ENCODE measurements at regions not wholly inside any gene's neighbourhood (a gene's known extent, or its start where the extent isn't known, plus 50 kb on each side); places are given as distances from the start of the nearest gene placed in this dataset.

- POLR2A ChIA-PET = no interaction called here
Observed at GRCh38 chr21:33984021-33984481, 68.4 kb upstream of the ATP5PO start.

GRCh38 chr21:33981391-33982101 is 65.9 kb upstream of the ATP5PO start:
- Mint-ChIP-seq H3K36me3 (peaks cover 0 to 7% (median 0%) of the 10 kb centered on the region in 3 donors), H3K4me3 (no peak overlapping the region), H3K27me3 (peaks cover 0 to 2% of the 10 kb centered on the region in 2 donors), H3K27ac (peak overlapping the region in 4 of 8 donors; percentile 14 to 81 (median 54)), H3K9me3 (no peaks in the 10 kb centered on the region), H3K4me1 (peaks cover 35 to 69% (median 39%) of the 10 kb centered on the region in 3 donors)
- H3K27me3 ChIP-seq (ENCODE audit: insufficient read depth, low read length, poor library complexity, severe bottlenecking) = no peaks in the 10 kb centered on the region
- H3K4me1 ChIP-seq (ENCODE audit: insufficient read depth, low read length) = peaks cover 15% of the 10 kb centered on the region
- ChIA-PET POLR2A (interaction anchor here (1.2 to 1.8 kb wide), 2 partner anchors 32 to 45 kb away, joined by 4 to 10 read pairs; no protein-coding TSS in a partner anchor), CTCF (interaction anchor here (1.1 to 1.5 kb wide), 2 partner anchors 12 to 58 kb away, joined by 3 read pairs; no protein-coding TSS in a partner anchor)
- no peak overlapping the region for H3K27ac ChIP-seq (ENCODE audit: low read depth, low read length)
- no peaks in the 10 kb centered on the region for H3K36me3 ChIP-seq (ENCODE audit: insufficient read depth, low read length)
- no peaks in the 10 kb centered on the region for H3K9me3 ChIP-seq (ENCODE audit: low read length)
- DNase-seq = no peak
- H3K4me3 ChIP-seq (ENCODE audit: low read length) = no peak overlapping the region

More at GRCh38 chr21:33984021-33984481, 68.4 kb upstream of the ATP5PO start:
- no peaks in the 10 kb centered on the region for H3K9me3 Mint-ChIP-seq
- no peak for DNase-seq
- Histone ChIP-seq H3K27me3 (ENCODE audit: insufficient read depth, low read length, poor library complexity, severe bottlenecking) (no peaks in the 10 kb centered on the region), H3K27ac (ENCODE audit: low read depth, low read length) (no peak overlapping the region), H3K4me3 (ENCODE audit: low read length) (no peak overlapping the region), H3K36me3 (ENCODE audit: insufficient read depth, low read length) (no peaks in the 10 kb centered on the region), H3K9me3 (ENCODE audit: low read length) (no peaks in the 10 kb centered on the region), H3K4me1 (ENCODE audit: insufficient read depth, low read length) (no peaks in the 10 kb centered on the region)
- peak overlapping the region in 1 of 8 donors; percentile 66 for H3K27ac Mint-ChIP-seq
- H3K4me3 Mint-ChIP-seq = no peak overlapping the region
- peaks cover 15 to 49% (median 17%) of the 10 kb centered on the region in 3 donors for H3K4me1 Mint-ChIP-seq
- CTCF ChIA-PET = interaction anchor here (2.0 kb wide), 1 partner anchor 60 kb away, joined by 9 read pairs; no protein-coding TSS in a partner anchor
- H3K36me3 Mint-ChIP-seq = peaks cover 0 to 4% (median 0%) of the 10 kb centered on the region in 3 donors
- H3K27me3 Mint-ChIP-seq = peaks cover 0 to 2% of the 10 kb centered on the region in 2 donors

- DNase-seq = no peak
- Histone ChIP-seq H3K27ac (ENCODE audit: low read depth, low read length) (no peak overlapping the region), H3K27me3 (ENCODE audit: insufficient read depth, low read length, poor library complexity, severe bottlenecking) (no peaks in the 10 kb centered on the region), H3K36me3 (ENCODE audit: insufficient read depth, low read length) (no peaks in the 10 kb centered on the region), H3K4me1 (ENCODE audit: insufficient read depth, low read length) (peaks cover 27% of the 10 kb centered on the region), H3K4me3 (ENCODE audit: low read length) (no peak overlapping the region), H3K9me3 (ENCODE audit: low read length) (no peaks in the 10 kb centered on the region)
- peak overlapping the region in 2 of 8 donors; percentile 14 to 19 for H3K27ac Mint-ChIP-seq
- H3K4me3 Mint-ChIP-seq = no peak overlapping the region
- peaks cover 0 to 2% of the 10 kb centered on the region in 2 donors for H3K27me3 Mint-ChIP-seq
- H3K9me3 Mint-ChIP-seq = no peaks in the 10 kb centered on the region
- CTCF ChIA-PET = interaction anchor here (1.2 to 1.6 kb wide), 3 partner anchors 11 to 49 kb away, joined by 3 to 5 read pairs (median 4); no protein-coding TSS in a partner anchor
- POLR2A ChIA-PET = interaction anchor here (0.7 to 1.8 kb wide), 3 partner anchors 31 to 44 kb away, joined by 4 to 10 read pairs (median 4); no protein-coding TSS in a partner anchor
- peaks cover 42 to 69% (median 48%) of the 10 kb centered on the region in 3 donors for H3K4me1 Mint-ChIP-seq
- H3K36me3 Mint-ChIP-seq = peaks cover 0 to 7% (median under 1%) of the 10 kb centered on the region in 3 donors
Observed at GRCh38 chr21:33980276-33980916, 64.8 kb upstream of the ATP5PO start.

DNA sequence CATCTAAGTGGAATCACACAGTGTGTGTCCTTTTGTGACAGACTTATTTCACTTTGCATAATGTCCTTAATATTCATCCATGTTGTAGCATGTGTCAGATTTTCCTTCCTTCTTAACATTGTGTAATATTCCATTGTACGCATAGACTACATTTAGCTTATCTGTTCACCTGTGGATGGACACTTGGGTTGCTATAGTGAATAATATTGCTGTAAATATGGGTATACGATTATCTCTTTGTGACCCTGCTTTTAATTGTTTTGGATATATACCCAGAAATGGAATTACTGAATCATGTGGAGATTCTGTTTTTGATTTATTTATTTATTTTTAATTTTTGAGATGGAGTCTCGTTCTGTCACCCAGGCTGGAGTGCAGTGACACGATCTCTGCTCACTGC is 63.0 kb upstream of the ATP5PO start:
- Histone ChIP-seq H3K9me3 (ENCODE audit: low read length) (no peaks in the 10 kb centered on the region), H3K4me3 (ENCODE audit: low read length) (no peak overlapping the region), H3K27ac (ENCODE audit: low read depth, low read length) (peak overlapping the region; percentile 83), H3K4me1 (ENCODE audit: insufficient read depth, low read length) (peaks cover 32% of the 10 kb centered on the region), H3K27me3 (ENCODE audit: insufficient read depth, low read length, poor library complexity, severe bottlenecking) (no peaks in the 10 kb centered on the region), H3K36me3 (ENCODE audit: insufficient read depth, low read length) (no peaks in the 10 kb centered on the region)
- H3K36me3 Mint-ChIP-seq = peaks cover 0 to 4% (median 3%) of the 10 kb centered on the region in 3 donors
- H3K9me3 Mint-ChIP-seq = no peaks in the 10 kb centered on the region
- H3K4me1 Mint-ChIP-seq = peaks cover 45 to 73% (median 51%) of the 10 kb centered on the region in 3 donors
- peaks cover 0 to 2% of the 10 kb centered on the region in 2 donors for H3K27me3 Mint-ChIP-seq
- H3K27ac Mint-ChIP-seq = peak overlapping the region in 6 of 8 donors; percentile 2 to 81 (median 52)
- POLR2A ChIA-PET = interaction anchor here (5.5 kb wide), 1 partner anchor 30 kb away, joined by 39 read pairs; no protein-coding TSS in a partner anchor
- no peak overlapping the region for H3K4me3 Mint-ChIP-seq
- DNase-seq = no peak
- CTCF ChIA-PET = no interaction called here

- H3K4me1 ChIP-seq (ENCODE audit: insufficient read depth, low read length) = peaks cover 32% of the 10 kb centered on the region
- H3K36me3 Mint-ChIP-seq = peaks cover 0 to 4% (median 3%) of the 10 kb centered on the region in 3 donors
- no peaks in the 10 kb centered on the region for H3K27me3 ChIP-seq (ENCODE audit: insufficient read depth, low read length, poor library complexity, severe bottlenecking)
- H3K4me1 Mint-ChIP-seq = peaks cover 45 to 66% (median 51%) of the 10 kb centered on the region in 3 donors
- no peak for DNase-seq
- CTCF ChIA-PET = interaction anchor here (0.7 to 3.5 kb wide), 4 partner anchors 26 to 59 kb away, joined by 3 to 16 read pairs (median 8); no protein-coding TSS in a partner anchor
- H3K27ac ChIP-seq (ENCODE audit: low read depth, low read length) = peak overlapping the region; percentile 83
- no peak overlapping the region for H3K4me3 ChIP-seq (ENCODE audit: low read length)
- H3K9me3 Mint-ChIP-seq = no peaks in the 10 kb centered on the region
- no peaks in the 10 kb centered on the region for H3K36me3 ChIP-seq (ENCODE audit: insufficient read depth, low read length)
- H3K9me3 ChIP-seq (ENCODE audit: low read length) = no peaks in the 10 kb centered on the region
- no peaks in the 10 kb centered on the region for H3K27me3 Mint-ChIP-seq
- H3K4me3 Mint-ChIP-seq = peak overlapping the region in 2 of 7 donors; percentile 56 to 61
- POLR2A ChIA-PET = interaction anchor here (0.6 to 5.5 kb wide), 2 partner anchors 29 to 34 kb away, joined by 4 to 39 read pairs; no protein-coding TSS in a partner anchor
- peak overlapping the region; percentile 79 to 96 (median 91) for H3K27ac Mint-ChIP-seq
Observed at GRCh38 chr21:33977721-33978369, 62.2 kb upstream of the ATP5PO start.

DNA sequence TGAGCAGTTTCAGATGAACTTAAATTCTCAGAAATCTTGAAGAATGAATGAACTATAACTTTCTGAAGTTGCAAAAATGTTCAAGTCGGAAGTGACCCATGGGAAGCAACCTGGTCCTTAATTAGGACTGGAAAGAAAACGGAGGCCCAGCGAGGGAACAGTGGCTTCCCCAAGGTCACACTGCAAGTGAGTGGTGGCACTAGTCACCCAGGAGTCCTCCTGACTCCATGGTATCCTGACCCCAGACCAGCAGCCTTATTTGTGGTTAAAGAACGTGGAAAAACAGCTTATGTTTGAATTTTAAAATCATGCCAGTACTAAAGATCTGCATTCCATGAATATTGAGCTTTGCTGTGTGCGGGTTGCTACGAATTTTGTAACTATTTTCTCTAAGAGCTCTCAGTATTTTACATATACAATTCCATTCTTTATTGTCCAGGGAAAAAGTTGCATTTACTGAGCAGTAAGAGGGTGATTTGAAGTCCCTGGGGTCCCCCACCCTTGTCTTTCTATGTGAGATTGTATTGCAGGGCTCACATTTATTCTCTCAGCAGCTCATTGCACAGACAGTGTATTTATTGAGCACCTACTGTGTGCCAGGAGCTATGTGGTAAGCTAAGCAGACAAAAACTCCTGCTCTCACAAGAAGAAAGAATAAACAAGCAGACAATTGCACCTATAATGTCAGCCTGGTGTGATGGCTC is 61.6 kb upstream of the ATP5PO start:
- Mint-ChIP-seq H3K27me3 (no peaks in the 10 kb centered on the region), H3K4me1 (peaks cover 47 to 66% (median 51%) of the 10 kb centered on the region in 3 donors), H3K27ac (peak overlapping the region; percentile 88 to 98 (median 93)), H3K9me3 (no peaks in the 10 kb centered on the region), H3K36me3 (peaks cover 0 to 9% (median 3%) of the 10 kb centered on the region in 3 donors), H3K4me3 (peak overlapping the region in 5 of 7 donors; percentile 56 to 80 (median 77))
- Histone ChIP-seq H3K4me1 (ENCODE audit: insufficient read depth, low read length) (peaks cover 32% of the 10 kb centered on the region), H3K27me3 (ENCODE audit: insufficient read depth, low read length, poor library complexity, severe bottlenecking) (no peaks in the 10 kb centered on the region), H3K36me3 (ENCODE audit: insufficient read depth, low read length) (no peaks in the 10 kb centered on the region), H3K27ac (ENCODE audit: low read depth, low read length) (peak overlapping the region; percentile 83), H3K4me3 (ENCODE audit: low read length) (peak overlapping the region; percentile 23), H3K9me3 (ENCODE audit: low read length) (no peaks in the 10 kb centered on the region)
- ChIA-PET POLR2A (interaction anchor here (0.6 to 5.5 kb wide), 3 partner anchors 28 to 53 kb away, joined by 4 to 39 read pairs (median 5); no protein-coding TSS in a partner anchor), CTCF (interaction anchor here (0.6 to 3.5 kb wide), 6 partner anchors 25 to 59 kb away, joined by 3 to 16 read pairs (median 6); no protein-coding TSS in a partner anchor)
- DNase-seq = no peak
